Effector memory CD4-positive, alpha-beta T cell (primary cell): ENCODE measurements at regions not wholly inside any gene's neighbourhood (a gene's known extent, or its start where the extent isn't known, plus 50 kb on each side); places are given as distances from the start of the nearest gene placed in this dataset.

Experiments used
- DNase-seq, 3 donors: peaks; one replicate each; pipeline ENCODE4 v3.0.0-alpha.2; 2020
- H3K27ac ChIP-seq: 2 replicates; pipeline ENCODE4 v1.7.0; 2013; ENCODE audit warnings: mild to moderate bottlenecking, low read length, moderate library complexity; ENCODE audit not compliant: insufficient read depth, poor library complexity, severe bottlenecking
- H3K27me3 ChIP-seq: replicated peaks from 2 replicates; pipeline ENCODE4 v1.7.0; 2013; ENCODE audit warnings: mild to moderate bottlenecking, low read length; ENCODE audit not compliant: insufficient read depth, control insufficient read depth, poor library complexity, severe bottlenecking
- H3K36me3 ChIP-seq: 2 replicates; pipeline ENCODE4 v1.7.0; 2013; ENCODE audit warnings: mild to moderate bottlenecking, low read length, moderate library complexity; ENCODE audit not compliant: control insufficient read depth, insufficient read depth
- H3K4me1 ChIP-seq: 2 replicates; pipeline ENCODE4 v1.7.0; 2013; ENCODE audit warnings: low read length, mild to moderate bottlenecking; ENCODE audit not compliant: control insufficient read depth, insufficient read depth, poor library complexity, severe bottlenecking
- H3K4me3 ChIP-seq: 2 replicates; pipeline ENCODE4 v1.7.0; 2013; ENCODE audit warnings: low read length, low read depth, mild to moderate bottlenecking; ENCODE audit not compliant: insufficient read depth, poor library complexity, severe bottlenecking
- H3K9me3 ChIP-seq: 2 replicates; pipeline ENCODE4 v1.7.0; 2013; ENCODE audit warnings: mild to moderate bottlenecking, low read length, moderate library complexity; ENCODE audit not compliant: control insufficient read depth

DNA sequence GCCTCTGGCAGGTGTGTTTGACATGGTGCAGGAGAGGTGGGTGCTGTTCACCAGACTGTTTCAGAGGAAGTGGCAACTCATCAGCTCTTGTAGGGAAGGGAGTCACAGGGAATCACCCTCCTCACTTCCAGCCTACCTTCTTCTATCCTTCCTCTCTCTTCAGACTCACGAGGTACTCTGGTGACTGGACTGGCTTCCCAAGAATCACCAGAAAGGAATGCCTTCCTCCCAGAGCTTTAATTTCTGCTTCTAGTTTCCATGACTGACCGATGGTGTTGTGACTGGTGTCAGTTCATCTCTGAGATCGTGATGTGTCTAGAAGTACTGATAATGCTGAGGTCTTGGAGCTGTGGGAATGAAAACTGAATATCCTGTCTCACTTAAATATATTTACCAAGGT lies 247.3 kb downstream of the KCTD12 start:
- H3K4me3 ChIP-seq, result no peak overlapping the region
- H3K27me3 ChIP-seq, result peaks cover 3% of the 10 kb centered on the region
- H3K36me3 ChIP-seq, result no peaks in the 10 kb centered on the region
- no peaks in the 10 kb centered on the region for H3K9me3 ChIP-seq
- H3K4me1 ChIP-seq, result no peaks in the 10 kb centered on the region
- H3K27ac ChIP-seq, result no peak overlapping the region
- no peak for DNase-seq

DNA sequence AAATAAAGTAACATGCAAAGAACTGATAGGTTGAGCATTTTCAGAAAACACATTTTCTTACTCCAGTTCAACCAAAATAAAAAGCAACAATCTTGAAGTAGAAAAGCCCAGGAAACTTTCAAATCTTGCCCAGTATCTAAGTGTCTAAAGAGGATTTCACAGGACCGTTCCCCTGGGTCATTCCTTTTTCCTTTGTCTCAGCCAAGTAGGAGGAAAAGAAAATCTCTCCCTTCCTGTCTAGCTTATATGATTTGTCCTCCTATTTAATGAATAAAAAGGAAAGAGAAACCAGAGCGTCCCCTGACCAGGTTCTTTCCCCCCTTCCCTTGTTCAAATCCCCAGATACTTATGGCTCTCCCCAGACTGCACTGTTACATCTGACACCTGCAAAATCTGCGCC lies 248.0 kb downstream of the KCTD12 start:
- no peaks in the 10 kb centered on the region for H3K9me3 ChIP-seq
- H3K27ac ChIP-seq, result no peak overlapping the region
- H3K4me3 ChIP-seq, result no peak overlapping the region
- no peaks in the 10 kb centered on the region for H3K4me1 ChIP-seq
- peaks cover 3% of the 10 kb centered on the region for H3K27me3 ChIP-seq
- H3K36me3 ChIP-seq, result no peaks in the 10 kb centered on the region
- no peak for DNase-seq

DNA sequence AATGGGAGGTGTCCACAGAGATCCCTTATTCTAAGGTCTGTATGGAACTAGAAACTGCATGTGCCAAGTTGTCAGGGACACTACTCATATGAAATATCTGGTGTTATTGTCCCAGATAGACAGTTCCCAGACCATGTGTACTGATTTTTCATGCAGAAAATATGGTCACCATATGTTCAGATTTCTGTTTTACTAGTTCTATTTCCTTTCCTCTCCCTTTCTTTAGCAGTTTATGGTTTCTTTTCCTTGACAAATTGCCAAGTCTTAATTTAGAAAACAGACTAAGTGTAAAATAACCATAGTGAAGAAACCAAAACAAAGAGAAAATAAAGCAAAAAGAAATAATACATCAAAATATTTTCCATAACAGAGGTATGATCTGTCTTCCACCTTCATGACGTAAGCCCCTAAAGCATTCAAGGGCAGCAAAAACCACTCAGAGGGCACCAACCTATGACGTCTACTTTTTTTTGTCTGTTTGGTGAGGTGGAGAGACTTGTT lies 248.5 kb downstream of the KCTD12 start:
- Histone ChIP-seq H3K9me3 (no peaks in the 10 kb centered on the region), H3K27me3 (peaks cover 3% of the 10 kb centered on the region), H3K4me1 (no peaks in the 10 kb centered on the region), H3K27ac (no peak overlapping the region), H3K4me3 (no peak overlapping the region), H3K36me3 (no peaks in the 10 kb centered on the region)
- no peak for DNase-seq

DNA sequence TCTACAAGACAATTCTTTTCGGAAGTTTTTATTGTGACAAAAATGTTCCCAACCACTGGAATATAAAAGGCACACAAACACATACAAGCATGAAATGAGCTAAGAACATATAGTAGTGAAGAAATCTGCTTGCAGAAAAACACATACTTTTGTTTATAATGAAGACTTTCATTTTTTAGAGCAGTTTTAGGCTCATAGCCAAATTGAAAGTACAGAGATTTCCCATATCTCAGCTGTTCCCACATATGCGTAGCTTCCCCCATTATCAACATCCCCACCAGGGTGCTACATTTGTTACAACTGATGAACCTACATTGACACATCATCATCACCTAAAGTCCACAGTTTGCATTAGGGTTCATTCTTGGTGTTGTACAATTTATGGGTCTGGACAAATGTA lies 249.4 kb downstream of the KCTD12 start:
- H3K27ac ChIP-seq, result no peak overlapping the region

DNA sequence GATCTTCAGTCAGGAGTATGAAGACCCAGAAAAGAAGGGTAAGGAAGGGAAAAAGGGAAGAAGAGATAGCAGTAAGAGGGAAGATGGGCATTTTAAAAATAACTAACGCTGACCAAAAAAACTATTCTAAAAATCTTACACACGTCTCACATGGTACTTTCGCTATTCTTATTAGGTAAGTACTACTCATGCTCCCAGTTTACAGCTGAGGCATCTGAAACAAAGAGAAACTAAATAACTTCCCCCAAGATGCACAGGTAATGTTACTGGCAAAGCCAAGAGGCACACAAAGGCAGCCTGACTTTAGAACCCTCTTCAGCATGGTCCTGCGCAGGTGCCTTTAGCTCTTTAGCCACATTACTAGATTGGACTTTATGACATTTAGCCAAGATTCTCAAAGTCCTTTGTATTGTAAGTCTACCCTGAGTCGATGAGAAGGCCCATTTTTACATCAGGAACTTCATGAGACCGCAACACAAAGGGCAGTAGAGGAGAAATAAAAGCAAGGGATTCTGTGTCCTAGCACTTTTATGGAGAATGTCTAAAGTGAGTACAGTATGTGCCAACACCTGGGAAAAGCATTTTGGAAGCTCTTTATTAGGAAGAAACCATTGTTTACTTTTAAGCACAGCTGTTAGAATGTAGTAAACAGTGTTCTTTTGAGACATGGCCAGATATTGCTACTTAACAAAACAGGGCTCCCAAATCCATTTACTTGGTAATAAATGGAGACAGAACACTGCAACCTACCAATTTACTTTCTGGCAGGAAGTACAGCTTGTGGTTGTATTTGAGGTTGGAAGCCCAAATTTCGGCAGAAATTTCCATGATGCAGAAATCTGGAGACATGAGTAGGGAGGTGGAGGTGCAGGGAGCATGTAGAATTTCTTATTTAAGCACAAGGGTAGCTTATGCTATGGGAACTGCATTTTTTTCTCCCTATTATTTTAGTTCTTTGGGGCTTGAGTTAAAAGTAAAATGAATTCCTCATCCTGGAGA lies 250.7 kb downstream of the KCTD12 start:
- DNase-seq, result no peak
- H3K36me3 ChIP-seq, result no peaks in the 10 kb centered on the region
- no peaks in the 10 kb centered on the region for H3K9me3 ChIP-seq
- H3K27ac ChIP-seq, result no peak overlapping the region
- no peak overlapping the region for H3K4me3 ChIP-seq
- H3K4me1 ChIP-seq, result no peaks in the 10 kb centered on the region
- H3K27me3 ChIP-seq, result peaks cover 3% of the 10 kb centered on the region

More for the DNA sequence above, 249.4 kb downstream of the KCTD12 start:
- Histone ChIP-seq H3K4me3 (no peak overlapping the region), H3K4me1 (no peaks in the 10 kb centered on the region), H3K36me3 (no peaks in the 10 kb centered on the region), H3K9me3 (no peaks in the 10 kb centered on the region), H3K27me3 (peaks cover 3% of the 10 kb centered on the region)
- no peak for DNase-seq

DNA sequence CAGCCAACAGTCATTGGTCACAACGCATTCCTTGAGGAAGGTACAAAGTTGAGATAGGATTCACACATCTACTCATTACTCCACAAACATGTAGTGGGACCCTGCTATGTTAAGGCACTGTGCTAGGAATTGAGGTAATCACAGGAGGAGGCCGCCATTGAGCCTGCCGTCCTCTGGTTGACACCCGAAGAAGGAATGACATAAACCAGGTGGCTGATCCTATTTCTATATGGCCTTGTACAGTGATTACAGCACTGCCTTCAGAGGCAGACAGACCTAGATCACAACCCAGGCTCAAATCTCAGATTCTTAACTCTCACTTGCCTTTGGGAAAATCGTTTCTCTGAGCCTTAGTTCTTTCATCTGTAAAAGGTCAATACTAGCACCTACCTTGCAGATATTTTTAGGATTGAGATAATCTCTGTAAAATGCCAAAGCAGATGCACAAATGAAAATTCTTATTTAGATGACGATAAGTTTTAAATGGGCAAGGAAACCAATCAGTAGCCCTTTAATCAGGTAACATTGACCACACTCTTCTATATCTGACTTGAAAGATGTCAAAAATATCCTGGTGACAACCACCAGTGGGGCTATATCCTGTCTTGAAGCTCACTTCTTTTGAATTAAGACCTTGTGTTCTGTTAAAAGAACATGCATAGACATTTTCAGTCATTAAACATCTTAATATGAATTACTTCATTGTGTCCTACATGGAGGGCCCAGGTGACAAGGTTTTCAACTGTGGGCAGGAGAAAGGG lies 251.6 kb downstream of the KCTD12 start:
- Histone ChIP-seq H3K4me3 (no peak overlapping the region), H3K4me1 (no peaks in the 10 kb centered on the region), H3K27me3 (peaks cover 3% of the 10 kb centered on the region), H3K36me3 (no peaks in the 10 kb centered on the region), H3K9me3 (no peaks in the 10 kb centered on the region), H3K27ac (no peak overlapping the region)
- no peak for DNase-seq

DNA sequence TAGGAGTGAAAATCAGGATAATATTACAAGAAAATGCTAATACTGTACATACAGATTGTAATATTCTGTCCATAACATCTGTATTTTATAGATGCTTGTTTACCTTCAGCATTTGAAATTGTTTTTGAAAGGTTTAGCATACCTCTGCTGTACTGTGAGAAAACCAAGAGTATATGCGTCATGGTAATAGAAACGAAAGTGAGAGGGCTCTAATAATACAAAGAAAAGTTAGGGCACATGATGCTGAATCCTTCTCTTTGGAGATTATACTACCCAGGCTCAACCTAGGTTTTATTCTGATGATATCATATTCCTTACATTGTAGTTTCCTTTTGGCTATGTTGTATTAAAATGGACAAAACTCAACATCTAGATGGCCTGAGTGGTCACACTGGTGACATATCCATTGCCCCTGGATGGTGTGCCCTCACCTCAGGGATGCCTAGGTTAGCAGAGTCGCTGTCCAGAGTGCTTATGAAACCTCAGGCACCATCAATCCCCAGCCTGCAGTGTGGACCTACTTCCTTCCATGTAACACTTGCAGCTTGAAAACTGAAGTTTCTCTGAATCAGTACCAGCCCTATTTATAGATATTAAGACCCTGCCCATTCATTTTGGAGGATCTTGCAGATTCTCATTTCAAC lies 253.7 kb downstream of the KCTD12 start:
- H3K4me3 ChIP-seq, result no peak overlapping the region
- H3K27me3 ChIP-seq, result no peaks in the 10 kb centered on the region
- DNase-seq, result no peak
- no peaks in the 10 kb centered on the region for H3K9me3 ChIP-seq
- no peaks in the 10 kb centered on the region for H3K36me3 ChIP-seq
- H3K27ac ChIP-seq, result no peak overlapping the region
- no peaks in the 10 kb centered on the region for H3K4me1 ChIP-seq

DNA sequence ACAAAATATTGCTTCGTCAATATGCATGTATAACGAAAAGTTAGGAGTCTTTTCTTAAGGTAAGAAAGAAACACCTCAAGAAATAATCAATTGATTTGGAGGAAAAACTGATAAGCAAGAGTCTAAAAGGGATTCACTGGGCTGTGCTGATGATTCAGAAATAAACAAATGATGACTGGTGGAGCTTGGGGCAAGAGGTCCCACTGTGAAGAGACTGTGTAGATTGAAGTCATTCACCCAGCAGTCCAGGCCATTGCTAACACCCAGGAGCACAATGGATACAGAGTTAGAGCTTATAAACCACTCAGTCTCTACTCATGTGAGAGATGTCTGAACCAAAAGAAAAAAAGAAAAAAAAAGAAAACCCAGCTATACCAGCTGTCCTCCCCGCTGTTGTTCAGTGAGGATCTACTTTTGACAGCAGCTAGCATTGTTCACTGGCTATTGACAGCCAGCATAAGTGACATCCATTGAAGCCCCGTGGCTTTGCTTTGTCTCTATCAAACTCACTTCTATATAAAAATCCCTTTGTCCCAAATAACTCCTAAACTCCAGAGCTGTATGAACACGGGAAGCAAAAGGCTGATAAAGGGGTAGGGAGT lies 255.5 kb downstream of the KCTD12 start:
- Histone ChIP-seq H3K4me1 (no peaks in the 10 kb centered on the region), H3K27me3 (no peaks in the 10 kb centered on the region), H3K27ac (no peak overlapping the region), H3K9me3 (no peaks in the 10 kb centered on the region), H3K4me3 (no peak overlapping the region), H3K36me3 (no peaks in the 10 kb centered on the region)
- no peak for DNase-seq

DNA sequence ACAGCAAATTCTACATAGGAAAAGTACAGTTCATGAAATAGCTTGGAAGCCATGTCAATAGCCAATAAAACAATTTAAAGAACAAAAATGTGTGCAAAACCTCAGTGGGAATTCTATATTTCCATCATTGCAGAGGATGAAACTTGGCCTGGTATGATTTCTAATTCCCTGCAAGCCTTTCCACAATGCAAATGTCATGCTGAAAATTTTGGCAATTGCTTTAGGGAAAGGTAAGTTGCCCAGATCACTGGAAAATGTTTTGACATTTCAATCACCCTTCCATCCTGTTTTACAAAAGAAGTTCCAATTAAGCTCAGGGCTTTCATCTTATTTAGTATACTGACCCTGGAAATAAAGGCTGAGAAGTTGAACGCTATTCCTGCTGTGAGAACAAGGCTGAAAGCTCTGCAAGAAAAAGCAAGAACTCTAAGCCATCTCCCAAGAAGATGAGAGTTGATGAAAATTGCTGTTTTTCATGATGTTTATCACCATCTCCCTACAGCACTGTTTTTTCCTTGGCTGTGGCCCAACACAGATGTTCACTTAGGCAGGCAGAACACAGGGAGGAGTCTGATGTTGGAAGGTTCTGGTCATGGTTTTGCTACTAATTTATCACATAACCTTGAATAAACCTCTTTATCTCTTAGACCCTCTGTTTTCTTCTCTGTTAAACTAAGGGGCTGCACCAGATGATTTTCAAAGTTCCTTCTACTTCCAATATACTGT lies 263.7 kb downstream of the KCTD12 start:
- H3K9me3 ChIP-seq, result no peaks in the 10 kb centered on the region
- no peak overlapping the region for H3K4me3 ChIP-seq
- no peak for DNase-seq
- H3K27ac ChIP-seq, result no peak overlapping the region
- no peaks in the 10 kb centered on the region for H3K27me3 ChIP-seq
- no peaks in the 10 kb centered on the region for H3K4me1 ChIP-seq
- no peaks in the 10 kb centered on the region for H3K36me3 ChIP-seq
